Activated T-helper 1 cell treated with anti-CD3 and anti-CD28 coated beads, Interleukin-2, amount 50 U/mL, for 16 hours (primary cell): ENCODE measurements at regions not wholly inside any gene's neighbourhood (a gene's known extent, or its start where the extent isn't known, plus 50 kb on each side); places are given as distances from the start of the nearest gene placed in this dataset.

Source experiments
- DNase-seq, 2 donors: peaks; one replicate each; pipeline ENCODE4 v3.0.0-alpha.2; 2020; ENCODE audit warnings: low read depth in 1 of 2, low spot score in 1 of 2

- no peak for DNase-seq
Observed at GRCh38 chr9:94159069-94159939, 75.0 kb downstream of the PTPDC1 start.

DNA sequence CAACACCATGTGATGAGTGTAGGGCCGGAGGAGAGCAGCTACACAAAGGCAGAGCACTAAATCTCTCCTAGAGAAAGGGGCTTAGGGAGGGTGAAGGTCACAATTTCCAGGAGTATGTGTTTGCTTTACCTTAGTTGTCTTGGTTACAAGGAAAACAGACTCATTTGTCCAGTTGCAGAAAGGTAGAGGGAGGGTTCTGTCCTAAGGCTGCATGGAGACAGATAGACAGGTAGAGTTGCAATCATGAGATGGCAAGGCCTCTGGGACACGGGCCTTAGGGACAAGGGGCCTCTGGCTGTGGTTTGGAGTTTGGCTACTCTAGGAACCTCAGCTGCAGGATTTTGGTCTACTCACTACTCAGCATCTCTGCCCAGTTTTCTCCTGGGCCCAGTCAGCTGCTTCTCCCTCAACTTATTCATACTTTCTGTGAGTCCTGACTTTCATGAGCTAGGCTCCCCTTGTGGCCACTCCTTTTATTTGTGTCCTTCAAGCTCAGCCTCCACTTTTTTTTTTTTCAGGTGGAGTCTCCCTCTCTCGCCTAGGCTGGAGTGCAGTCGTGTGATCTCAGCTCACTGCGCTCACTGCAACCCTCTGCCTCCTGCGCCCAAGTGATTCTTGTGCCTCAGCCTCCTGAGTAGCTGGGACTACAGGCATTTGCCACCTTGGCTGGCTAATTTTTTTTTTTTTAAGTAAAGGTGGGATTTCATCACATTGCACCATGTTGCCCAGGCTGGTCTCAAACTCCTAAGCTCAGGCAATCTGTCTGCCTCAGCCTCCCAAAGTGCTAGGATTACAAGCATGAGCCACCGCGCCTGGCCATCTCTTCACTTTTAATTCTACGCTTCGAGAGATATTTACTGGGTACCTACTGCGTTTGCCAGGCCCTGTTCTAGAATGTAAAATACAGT lies 76.6 kb downstream of the PTPDC1 start:
- no peak for DNase-seq

- no peak for DNase-seq
Observed at GRCh38 chr9:94161673-94162072, 77.4 kb downstream of the PTPDC1 start.

GRCh38 chr9:94164806-94165549 lies 80.7 kb downstream of the PTPDC1 start:
- no peak for DNase-seq

- DNase-seq, result peak; percentile 90 to 97
Observed at GRCh38 chr9:94165592-94166235, 81.5 kb downstream of the PTPDC1 start.

- DNase-seq, result peak; percentile 82 to 92
Observed at GRCh38 chr9:94166236-94166975, 82.1 kb downstream of the PTPDC1 start.

- DNase-seq, result no peak
Observed at GRCh38 chr9:94166976-94167346, 82.7 kb downstream of the PTPDC1 start.

DNA sequence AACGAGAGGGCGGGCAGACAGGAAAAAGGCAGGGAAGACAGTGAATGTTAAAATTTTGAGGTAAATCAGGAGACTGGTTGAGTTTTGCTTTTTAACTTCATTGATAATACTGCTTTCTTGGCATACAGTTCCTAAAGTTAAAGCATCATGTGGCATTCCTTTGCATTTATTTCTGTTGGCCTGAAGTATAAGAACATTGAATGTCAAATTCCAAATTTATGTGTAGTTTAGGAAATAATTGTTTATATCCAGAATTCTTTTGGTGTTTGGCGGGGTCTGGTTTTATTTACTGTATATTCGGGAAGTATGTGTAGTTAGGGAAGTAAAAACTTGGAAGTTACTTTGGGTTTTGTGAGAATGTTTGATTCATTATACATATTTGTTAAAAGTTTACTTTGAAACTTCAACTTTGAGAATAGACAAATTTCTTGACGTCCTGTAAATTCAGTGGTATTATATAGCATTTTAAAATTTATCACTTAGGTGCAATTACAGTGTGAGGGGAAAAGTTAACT lies 83.2 kb downstream of the PTPDC1 start:
- DNase-seq, result no peak

- DNase-seq, result no peak
Observed at GRCh38 chr9:94168203-94169000, 84.1 kb downstream of the PTPDC1 start.

GRCh38 chr9:94169968-94170367 lies 85.7 kb downstream of the PTPDC1 start:
- DNase-seq, result no peak

DNA sequence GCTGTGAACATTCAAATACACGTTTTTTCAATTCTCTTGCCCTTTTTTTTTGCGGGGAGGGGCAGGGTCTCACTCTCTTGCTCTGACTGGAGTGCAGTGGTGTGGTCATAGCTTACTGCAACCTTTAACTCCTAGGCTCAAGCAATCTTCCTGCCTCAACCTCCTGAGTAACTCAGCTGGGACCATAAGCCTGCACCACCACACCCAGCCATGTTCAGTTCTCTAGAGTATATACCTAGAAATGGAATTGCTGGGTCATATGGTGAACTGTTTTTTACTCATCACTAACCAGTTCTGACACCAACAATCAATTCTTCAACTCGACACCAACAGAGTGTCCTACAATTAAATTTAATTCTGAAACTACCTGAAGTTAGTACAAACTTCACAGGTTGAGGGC lies 85.5 kb upstream of the ZNF169 start:
- DNase-seq, result no peak

DNA sequence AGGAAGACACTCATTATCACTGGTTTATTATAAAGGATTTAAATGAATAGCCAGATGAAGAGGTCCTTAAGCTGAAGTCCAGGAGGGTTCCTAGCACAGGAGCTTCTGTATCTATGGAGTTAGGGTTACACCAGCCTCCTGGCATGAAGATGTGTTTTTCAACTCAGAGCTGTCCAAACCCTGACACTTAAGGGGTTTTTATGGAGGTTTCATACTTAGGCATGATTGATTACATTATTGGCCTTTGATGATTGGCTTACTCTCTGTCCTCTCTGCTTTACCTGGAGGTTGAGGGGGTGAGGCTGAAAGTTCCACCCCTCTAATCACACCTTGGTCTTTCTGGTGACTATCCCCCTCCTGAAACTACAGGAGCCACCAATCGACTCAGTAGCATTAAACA lies 84.9 kb upstream of the ZNF169 start:
- DNase-seq, result no peak

GRCh38 chr9:94175669-94176068 lies 83.4 kb upstream of the ZNF169 start:
- DNase-seq, result no peak

DNA sequence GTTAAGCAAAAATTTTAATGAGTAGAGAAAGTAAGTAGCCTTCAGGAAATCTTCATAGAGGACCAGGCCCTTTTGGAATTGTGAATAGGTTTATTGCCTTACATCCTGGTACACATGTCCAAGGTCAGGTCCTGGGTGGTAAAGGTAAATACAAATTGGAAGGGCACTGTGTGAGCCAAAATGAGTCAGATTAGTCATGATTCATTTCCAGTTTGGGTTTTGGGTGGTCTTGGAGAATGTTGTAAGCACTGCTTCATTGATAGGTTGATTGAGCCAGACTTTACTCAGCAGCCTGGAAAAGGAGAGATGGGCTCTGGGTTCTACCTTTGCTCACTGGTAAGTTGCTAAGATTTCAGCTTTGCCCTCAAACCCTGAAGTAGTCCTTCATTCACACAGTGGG lies 82.5 kb upstream of the ZNF169 start:
- no peak for DNase-seq

- DNase-seq, result no peak
Observed at GRCh38 chr9:94178927-94179326, 80.2 kb upstream of the ZNF169 start.

DNA sequence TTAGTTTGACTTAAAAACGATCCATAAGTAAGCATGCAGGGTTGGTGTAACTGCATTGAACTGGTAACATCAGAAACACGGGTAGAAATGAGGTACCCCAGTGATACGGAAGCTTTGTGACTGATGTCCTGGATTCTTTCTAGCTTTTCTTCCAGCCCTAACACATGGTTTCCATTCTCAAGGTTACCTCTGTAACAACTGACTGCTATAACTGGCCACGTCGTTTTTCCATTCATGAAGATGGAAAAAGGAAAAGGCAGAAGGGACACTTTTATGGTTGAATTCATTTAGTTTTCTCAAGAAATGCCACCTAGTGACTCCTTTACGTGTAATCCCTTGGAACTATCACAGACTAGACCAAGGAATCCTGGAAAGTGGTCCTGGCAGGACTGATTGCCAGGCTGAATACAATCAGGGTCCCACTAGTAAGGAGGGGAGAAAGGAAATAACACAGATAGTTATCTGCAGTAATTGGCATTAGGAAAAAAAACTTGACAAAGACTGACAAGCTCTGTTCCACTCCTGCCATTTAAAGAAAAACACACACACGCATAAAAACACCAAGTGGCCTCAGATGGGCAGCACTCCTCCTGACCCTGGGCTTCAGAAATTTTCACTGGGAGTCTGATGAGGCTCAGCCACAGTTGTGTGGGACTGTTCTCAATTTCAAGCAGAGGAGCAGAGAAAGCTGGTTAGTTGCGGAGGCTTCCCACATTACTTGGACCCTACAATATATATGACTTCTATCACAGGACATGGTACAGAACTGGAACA lies 77.5 kb upstream of the ZNF169 start:
- no peak for DNase-seq

- DNase-seq, result no peak
Observed at GRCh38 chr9:94182532-94182931, 76.6 kb upstream of the ZNF169 start.

DNA sequence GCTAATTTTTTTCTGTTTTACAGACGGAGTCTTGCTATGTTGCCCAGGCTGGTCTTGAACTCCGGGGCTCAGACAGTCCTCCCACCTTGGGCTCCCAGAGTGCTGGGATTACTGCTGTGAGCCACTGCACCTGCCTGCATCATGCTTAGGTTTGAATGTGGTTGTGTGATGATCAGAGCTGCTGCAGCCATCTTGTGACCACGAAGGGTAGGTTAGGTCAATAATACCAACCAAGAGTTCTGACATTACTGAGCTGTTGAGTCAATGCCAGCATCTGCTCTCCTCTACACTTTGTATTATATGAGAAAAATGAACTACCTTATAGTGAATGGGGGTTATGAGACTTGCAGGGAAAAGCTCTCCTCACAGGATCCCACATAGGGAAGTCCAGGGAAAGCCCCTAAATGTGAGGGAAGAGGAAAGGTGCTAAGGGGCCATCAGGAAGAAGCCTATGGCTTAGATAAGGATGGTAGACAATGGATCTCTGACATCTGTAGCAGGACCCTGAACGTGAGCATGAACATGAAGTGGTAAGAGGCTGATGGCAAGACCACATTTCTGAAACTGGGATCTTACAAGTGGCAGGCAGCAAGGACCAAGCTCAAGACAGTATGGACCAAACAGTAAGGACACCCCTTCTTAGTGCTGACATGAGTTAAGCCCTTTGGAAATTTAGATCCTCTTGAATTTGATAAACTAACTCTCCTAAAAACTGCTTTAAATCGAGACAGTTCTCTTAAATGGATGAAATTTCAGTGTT lies 75.7 kb upstream of the ZNF169 start:
- DNase-seq, result no peak
